ENCODE measurements at regions not wholly inside any gene's neighbourhood (a gene's known extent, or its start where the extent isn't known, plus 50 kb on each side); places are given as distances from the start of the nearest gene placed in this dataset.
"Not testable (repeated sequence)": the region's sequence is repeated elsewhere in the genome, so short reads cannot be mapped to it uniquely, and the experiment has no call there.

DNA sequence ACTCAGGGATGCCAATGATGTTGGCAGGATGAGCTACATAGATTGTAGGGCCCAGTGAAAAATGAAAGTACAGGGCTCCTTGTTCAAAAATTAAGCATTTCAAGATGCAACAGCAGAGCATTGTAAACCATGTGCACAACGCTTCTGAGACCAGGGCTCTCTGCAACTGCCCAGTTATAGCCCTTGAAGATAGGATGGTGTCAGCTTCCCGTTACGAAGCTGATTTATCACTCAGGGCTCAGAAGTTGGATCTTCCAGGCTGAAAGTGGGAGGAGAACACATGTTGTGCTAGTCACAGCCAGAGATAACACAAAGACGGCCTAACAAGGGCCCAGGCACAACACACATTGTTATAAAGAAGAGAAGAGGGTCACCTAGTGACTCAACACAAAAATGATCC is 466.7 kb downstream of the TUBA3C start:
- no peak overlapping the region for H3K27ac ChIP-seq
- peaks cover 0 to 4% (median 0%) of the 10 kb centered on the region in 4 donors for H3K4me1 ChIP-seq
- no peaks in the 10 kb centered on the region for H3K9me3 ChIP-seq
- H3K36me3 ChIP-seq, result no peaks in the 10 kb centered on the region
- DNase-seq (ENCODE audit: low spot score in 2 of 2), result no peak
- H3K27me3 ChIP-seq, result no peaks in the 10 kb centered on the region
- H3K4me3 ChIP-seq, result no peak overlapping the region
- WGBS, 2 donors, result 45 to 58% methylated on average over 4 of the region's 4 CpGs
- TF ChIP-seq EP300 (IDR thresholded peaks at IDR 0.05) (no peak), POLR2A (IDR thresholded peaks at IDR 0.05) (no peak)
- TF ChIP-seq, protein P1, sequence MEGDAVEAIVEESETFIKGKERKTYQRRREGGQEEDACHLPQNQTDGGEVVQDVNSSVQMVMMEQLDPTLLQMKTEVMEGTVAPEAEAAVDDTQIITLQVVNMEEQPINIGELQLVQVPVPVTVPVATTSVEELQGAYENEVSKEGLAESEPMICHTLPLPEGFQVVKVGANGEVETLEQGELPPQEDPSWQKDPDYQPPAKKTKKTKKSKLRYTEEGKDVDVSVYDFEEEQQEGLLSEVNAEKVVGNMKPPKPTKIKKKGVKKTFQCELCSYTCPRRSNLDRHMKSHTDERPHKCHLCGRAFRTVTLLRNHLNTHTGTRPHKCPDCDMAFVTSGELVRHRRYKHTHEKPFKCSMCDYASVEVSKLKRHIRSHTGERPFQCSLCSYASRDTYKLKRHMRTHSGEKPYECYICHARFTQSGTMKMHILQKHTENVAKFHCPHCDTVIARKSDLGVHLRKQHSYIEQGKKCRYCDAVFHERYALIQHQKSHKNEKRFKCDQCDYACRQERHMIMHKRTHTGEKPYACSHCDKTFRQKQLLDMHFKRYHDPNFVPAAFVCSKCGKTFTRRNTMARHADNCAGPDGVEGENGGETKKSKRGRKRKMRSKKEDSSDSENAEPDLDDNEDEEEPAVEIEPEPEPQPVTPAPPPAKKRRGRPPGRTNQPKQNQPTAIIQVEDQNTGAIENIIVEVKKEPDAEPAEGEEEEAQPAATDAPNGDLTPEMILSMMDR (IDR thresholded peaks at IDR 0.05), result no peak

DNA sequence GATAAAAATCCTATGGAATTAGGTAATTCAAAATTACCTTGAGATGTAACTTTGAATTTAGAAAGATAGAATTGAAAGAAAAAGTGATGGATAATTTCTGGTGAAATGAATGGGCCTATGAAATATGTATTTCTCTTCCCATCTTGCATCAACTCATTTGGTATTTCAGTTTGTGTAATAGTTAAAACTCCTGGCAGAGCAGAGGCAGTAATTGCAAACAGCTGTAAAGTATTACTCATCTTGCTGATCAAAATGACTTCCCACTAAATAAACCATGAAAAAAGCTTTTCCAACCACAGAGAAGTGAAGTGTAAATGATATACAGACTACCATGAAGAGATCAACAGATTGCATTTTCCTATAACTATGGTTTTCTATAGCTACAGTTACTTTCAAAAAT is 471.0 kb downstream of the TUBA3C start:
- H3K9me3 ChIP-seq; H3K36me3 ChIP-seq; H3K4me3 ChIP-seq; H3K27me3 ChIP-seq; DNase-seq (ENCODE audit: low spot score in 2 of 2); H3K4me1 ChIP-seq; H3K27ac ChIP-seq: not testable (repeated sequence)

DNA sequence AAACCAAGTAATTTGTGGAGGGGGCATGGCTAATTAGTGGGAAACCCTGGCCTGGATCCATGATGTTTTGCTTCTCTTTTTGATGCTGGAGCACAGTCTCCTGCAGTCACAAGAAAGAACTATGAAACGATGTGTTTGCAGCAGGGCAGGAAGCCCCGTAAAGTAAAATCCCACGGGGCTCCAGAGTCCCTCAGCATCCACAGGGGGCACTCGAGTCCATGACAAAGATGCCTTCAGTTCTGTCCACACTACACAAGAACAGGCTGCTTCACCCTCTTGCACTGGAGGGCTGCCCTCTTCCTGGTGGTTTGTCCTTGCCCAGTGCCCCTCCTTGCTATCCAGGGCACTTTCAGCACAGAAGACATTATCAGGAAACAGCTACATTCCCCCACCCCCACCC is 475.1 kb downstream of the TUBA3C start:
- H3K36me3 ChIP-seq, H3K27me3 ChIP-seq: not testable (repeated sequence)
- 54 to 61% methylated on average over 3 to 4 of the region's 4 CpGs for WGBS, 2 donors

DNA sequence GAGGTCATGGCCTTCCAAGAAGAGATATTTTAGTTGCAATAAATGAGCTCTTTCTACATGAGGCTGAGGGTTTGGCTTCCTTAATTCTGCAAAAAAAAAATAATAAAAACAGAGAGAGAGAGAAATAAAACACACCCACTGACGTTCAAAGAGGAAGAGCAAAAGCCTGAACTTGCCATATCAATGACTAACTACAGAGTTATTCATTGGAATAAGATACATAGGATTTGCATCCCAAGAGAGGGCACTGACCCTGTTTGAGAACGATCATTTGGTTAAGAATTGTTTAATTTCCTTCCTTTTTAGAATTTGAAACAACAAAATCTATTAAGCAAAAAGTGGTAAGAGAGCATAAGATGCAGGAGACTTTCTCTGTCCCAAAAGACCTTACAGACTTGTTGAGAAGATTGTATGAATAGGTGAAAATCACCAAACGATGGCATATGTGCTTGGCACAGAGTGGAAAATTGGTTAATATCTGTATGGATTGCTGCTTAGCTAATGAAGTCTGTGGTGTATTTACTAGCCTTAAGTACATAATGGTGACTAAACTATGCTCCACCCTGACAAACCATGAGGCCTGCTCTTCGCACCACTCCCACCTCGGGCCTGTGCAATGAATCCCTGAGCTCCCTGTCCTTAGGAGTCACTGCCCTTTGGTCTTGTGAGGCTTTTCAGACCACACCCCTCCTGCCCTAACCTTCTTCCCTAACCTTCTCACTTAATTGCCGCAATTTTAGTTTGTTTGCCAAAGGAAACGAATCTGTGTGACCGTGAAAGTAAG is 479.0 kb downstream of the TUBA3C start:
- not testable (repeated sequence) for H3K27me3 ChIP-seq; H3K4me3 ChIP-seq; H3K9me3 ChIP-seq; H3K27ac ChIP-seq; H3K36me3 ChIP-seq; H3K4me1 ChIP-seq; DNase-seq (ENCODE audit: low spot score in 2 of 2)
- WGBS, 2 donors, result 59 to 66% methylated on average over 8 of the region's 8 CpGs

More for the DNA sequence above, 475.1 kb downstream of the TUBA3C start:
- not testable (repeated sequence) for H3K9me3 ChIP-seq; H3K4me3 ChIP-seq; H3K27ac ChIP-seq; DNase-seq (ENCODE audit: low spot score in 2 of 2); H3K4me1 ChIP-seq

DNA sequence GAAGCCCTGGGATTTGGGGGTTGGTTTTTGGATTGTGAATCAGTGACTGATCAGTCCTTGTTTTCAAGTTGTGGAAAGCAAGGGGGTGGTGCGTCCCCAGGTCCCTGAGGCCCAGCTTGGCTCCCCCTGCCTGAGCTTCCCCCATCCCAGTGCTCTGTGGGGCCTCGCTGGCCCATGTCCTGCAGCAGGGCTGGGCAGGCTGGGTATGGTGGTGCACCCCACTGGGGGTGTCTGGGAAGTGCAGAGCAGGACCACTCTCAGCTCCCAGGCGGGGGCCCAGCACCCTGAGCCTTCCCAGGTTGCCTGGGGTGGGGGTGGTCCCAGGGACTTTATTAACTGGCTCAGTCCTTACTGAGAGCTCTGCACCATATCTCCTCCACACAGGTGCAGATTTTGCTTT is 483.3 kb downstream of the TUBA3C start:
- H3K27ac ChIP-seq; DNase-seq (ENCODE audit: low spot score in 2 of 2); H3K4me1 ChIP-seq; H3K27me3 ChIP-seq; H3K4me3 ChIP-seq; H3K9me3 ChIP-seq; H3K36me3 ChIP-seq: not testable (repeated sequence)
- WGBS, 2 donors, result 40 to 45% methylated on average over 2 to 3 of the region's 3 CpGs

DNA sequence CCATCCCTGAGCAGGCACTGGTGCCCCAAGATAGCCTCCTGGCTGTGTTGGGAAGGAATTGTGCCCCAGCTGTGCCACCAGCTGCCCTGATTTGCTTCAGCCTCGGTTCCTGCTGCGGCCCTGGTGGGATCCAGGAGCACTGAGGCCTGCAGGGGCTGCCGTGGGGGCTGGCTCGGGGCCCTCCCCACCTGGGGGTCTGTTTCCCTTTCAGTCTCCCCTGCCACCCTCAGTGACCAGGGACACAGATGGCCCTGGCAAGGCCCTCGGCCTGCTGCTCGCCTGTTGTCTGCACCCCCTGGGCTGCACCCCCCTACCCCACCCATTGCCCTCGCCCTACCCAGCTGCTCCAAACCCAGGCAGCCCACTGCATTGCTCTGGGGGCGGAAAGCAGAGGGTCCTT is 483.8 kb downstream of the TUBA3C start:
- H3K27me3 ChIP-seq; DNase-seq (ENCODE audit: low spot score in 2 of 2); H3K4me1 ChIP-seq; H3K9me3 ChIP-seq; H3K36me3 ChIP-seq; H3K4me3 ChIP-seq; H3K27ac ChIP-seq: not testable (repeated sequence)
- 52 to 75% methylated on average over 5 to 8 of the region's 8 CpGs for WGBS, 2 donors

DNA sequence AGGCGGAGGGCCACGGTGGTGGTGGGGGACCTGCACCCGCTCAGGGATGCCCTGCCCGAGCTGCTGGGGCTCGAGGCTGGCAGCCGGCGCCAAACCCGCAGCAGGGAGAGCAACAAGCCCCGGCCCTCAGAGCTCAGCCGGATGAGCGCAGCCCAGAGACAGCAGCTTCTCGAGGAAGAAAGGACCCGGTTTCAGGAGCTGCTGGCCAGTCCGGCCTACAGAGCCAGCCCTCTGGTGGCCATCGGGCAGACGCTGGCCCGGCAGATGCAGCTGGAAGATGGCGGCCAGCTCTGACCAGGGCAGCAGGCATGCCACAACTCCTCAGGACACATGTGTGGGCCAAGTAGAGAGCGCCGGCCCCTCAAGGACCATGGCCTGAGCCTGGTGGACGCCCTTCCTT is 484.4 kb downstream of the TUBA3C start:
- not testable (repeated sequence) for H3K9me3 ChIP-seq; H3K27ac ChIP-seq; H3K27me3 ChIP-seq; H3K4me1 ChIP-seq; H3K4me3 ChIP-seq; DNase-seq (ENCODE audit: low spot score in 2 of 2); H3K36me3 ChIP-seq
- 86 to 88% methylated on average over 12 to 19 of the region's 21 CpGs for WGBS, 2 donors

DNA sequence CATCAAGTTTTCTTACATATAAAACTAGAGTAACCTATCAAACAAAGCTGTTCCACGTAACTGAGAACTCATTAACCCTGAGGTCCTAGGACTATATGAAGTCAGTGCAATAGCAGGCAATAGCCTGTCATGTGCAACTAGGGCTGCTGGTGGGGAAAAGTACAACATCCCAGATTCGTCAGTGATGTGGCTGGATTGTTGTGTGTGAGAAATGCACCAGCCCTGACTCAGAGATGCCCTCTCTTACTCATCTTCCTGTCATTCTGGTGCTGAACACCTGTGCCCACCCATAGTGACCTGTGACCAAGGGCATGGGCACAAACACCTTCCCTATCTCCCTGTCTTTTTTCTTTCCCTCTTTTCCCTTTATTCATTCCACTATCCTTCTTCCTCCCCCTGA is 504.2 kb downstream of the TUBA3C start:
- not testable (repeated sequence) for H3K4me1 ChIP-seq; H3K9me3 ChIP-seq; H3K36me3 ChIP-seq; DNase-seq (ENCODE audit: low spot score in 2 of 2); H3K27me3 ChIP-seq; H3K4me3 ChIP-seq; H3K27ac ChIP-seq
- 37 to 44% methylated on average over 2 of the region's 2 CpGs for WGBS, 2 donors

DNA sequence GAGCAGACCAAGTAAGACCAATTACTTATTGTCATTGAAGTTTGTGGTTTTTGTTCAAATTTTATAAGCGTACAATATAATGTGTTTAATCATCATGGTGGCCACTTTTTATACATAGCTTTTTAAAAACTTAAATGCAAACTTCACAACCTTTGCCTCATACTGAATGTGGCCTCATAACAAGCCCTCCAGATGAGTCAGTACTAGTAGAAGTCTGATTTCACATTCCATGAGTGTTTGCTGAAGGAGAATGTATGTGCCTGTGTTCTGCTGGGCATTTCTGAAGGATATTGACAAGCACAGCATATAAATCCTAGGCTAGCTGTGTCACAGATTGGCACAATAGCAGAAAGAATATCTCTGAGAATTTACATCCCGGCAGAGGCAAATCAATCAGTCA is 506.4 kb downstream of the TUBA3C start:
- WGBS, 2 donors, result 64 to 73% methylated on average over 2 of the region's 2 CpGs

DNA sequence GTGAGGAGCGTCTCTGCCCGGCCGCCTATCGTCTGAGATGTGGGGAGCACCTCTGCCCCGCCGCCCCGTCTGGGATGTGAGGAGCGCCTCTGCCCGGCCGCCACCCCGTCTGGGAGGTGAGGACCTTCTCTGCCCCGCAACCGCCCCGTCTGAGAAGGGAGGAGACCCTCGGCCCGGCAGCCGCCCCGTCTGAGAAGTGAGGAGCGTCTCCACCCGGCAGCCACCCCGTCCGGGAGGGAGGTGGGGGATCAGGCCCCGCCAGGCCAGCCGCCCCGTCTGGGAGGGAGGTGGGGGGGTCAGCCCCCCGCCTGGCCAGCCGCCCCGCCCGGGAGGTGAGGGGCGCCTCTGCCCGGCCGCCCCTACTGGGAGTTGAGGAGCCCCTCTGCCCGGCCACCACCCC is 507.8 kb downstream of the TUBA3C start:
- not testable (repeated sequence) for DNase-seq (ENCODE audit: low spot score in 2 of 2); H3K4me3 ChIP-seq; H3K9me3 ChIP-seq; H3K27ac ChIP-seq; H3K36me3 ChIP-seq; H3K4me1 ChIP-seq; H3K27me3 ChIP-seq
- 87 to 92% methylated on average over 2 to 3 of the region's 33 CpGs for WGBS, 2 donors

More for the DNA sequence above, 506.4 kb downstream of the TUBA3C start:
- H3K9me3 ChIP-seq; DNase-seq (ENCODE audit: low spot score in 2 of 2); H3K4me3 ChIP-seq; H3K4me1 ChIP-seq; H3K27ac ChIP-seq; H3K27me3 ChIP-seq; H3K36me3 ChIP-seq: not testable (repeated sequence)

DNA sequence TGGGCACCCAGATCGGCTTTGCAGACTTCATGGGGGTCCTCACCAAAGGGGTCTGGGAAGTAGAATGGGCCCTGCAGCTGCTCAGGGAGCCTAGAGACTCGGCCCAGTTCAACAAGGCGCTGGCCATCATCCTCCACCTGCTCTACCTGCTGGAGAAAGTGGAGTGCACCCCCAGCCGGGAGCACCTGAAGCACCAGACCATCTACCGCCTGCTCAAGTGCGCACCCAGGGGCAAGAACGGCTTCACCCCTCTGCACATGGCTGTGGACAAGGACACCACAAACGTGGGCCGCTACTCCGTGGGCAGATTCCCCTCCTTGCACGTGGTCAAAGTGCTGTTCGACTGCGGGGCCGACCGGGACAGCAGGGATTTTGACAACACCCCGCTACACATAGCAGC is 515.0 kb downstream of the TUBA3C start:
- 85 to 92% methylated on average over 15 to 16 of the region's 16 CpGs for whole genome bisulfite sequencing, 2 donors
- H3K4me3 ChIP-seq; H3K36me3 ChIP-seq; H3K27me3 ChIP-seq; H3K4me1 ChIP-seq; DNase-seq (ENCODE audit: low spot score in 2 of 2); H3K27ac ChIP-seq; H3K9me3 ChIP-seq: not testable (repeated sequence)

DNA sequence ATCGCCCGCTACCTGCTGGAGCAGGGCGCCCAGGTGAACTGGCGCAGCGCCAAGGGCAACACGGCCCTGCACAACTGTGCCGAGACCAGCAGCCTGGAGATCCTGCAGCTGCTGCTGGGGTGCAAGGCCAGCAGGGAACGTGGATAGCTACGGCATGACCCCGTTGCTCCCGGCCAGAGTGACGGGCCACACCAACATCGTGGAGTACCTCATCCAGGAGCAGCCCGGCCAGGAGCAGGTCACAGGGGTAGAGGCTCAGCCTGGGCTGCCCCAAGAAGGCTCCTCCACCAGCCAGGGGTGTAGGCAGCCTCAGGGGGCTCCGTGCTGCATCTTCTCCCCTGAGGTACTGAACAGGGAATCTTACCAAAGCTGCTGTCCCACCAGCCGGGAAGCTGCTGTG is 515.9 kb downstream of the TUBA3C start:
- not testable (repeated sequence) for H3K27ac ChIP-seq; H3K4me1 ChIP-seq; H3K36me3 ChIP-seq; H3K4me3 ChIP-seq; H3K9me3 ChIP-seq; DNase-seq (ENCODE audit: low spot score in 2 of 2); H3K27me3 ChIP-seq
- 89 to 100% methylated on average over 2 to 9 of the region's 16 CpGs for WGBS, 2 donors

DNA sequence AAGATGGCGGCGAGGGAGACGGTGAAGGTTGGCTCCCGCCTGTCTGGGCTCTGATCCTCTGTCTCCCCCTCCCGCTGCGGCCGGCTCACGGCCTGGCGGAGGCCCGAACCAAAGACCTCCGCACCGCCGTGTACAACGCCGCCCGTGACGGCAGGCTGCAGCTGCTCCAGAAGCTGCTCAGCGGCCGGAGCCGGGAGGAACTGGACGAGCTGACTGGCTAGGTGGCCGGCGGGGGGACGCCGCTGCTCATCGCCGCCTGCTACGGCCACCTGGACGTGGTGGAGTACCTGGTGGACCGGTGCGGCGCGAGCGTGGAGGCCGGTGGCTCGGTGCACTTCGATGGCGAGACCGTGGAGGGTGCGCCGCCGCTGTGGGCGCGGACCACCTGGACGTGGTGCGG is 516.5 kb downstream of the TUBA3C start:
- H3K27me3 ChIP-seq; DNase-seq (ENCODE audit: low spot score in 2 of 2); H3K9me3 ChIP-seq; H3K4me3 ChIP-seq; H3K4me1 ChIP-seq; H3K27ac ChIP-seq; H3K36me3 ChIP-seq: not testable (repeated sequence)
- WGBS, 2 donors, result 88 to 89% methylated on average over 40 to 46 of the region's 46 CpGs

Measured in tibial nerve (tissue), 4 donors.